ENCODE measurements at regions not wholly inside any gene's neighbourhood (a gene's known extent, or its start where the extent isn't known, plus 50 kb on each side); places are given as distances from the start of the nearest gene placed in this dataset.

- no peak for DNase-seq (ENCODE audit: low read depth in 1 of 2, low spot score in 1 of 2)
These were observed 126.1 kb upstream of the CTAGE1 start for GRCh38 chr18:22543769-22544168.

GRCh38 chr18:22544626-22545025 is 126.9 kb upstream of the CTAGE1 start:
- DNase-seq (ENCODE audit: low read depth in 1 of 2, low spot score in 1 of 2): no peak

- no peak for DNase-seq (ENCODE audit: low read depth in 1 of 2, low spot score in 1 of 2)
These were observed 127.5 kb upstream of the CTAGE1 start for GRCh38 chr18:22545066-22545760.

GRCh38 chr18:22546905-22547570 is 129.3 kb upstream of the CTAGE1 start:
- DNase-seq (ENCODE audit: low read depth in 1 of 2, low spot score in 1 of 2): no peak

- DNase-seq (ENCODE audit: low read depth in 1 of 2, low spot score in 1 of 2): no peak
These were observed 130.3 kb upstream of the CTAGE1 start for GRCh38 chr18:22547807-22548561.

- no peak for DNase-seq (ENCODE audit: low read depth in 1 of 2, low spot score in 1 of 2)
These were observed 131.7 kb upstream of the CTAGE1 start for GRCh38 chr18:22549260-22549937.

GRCh38 chr18:22550366-22550765 is 132.7 kb upstream of the CTAGE1 start:
- DNase-seq (ENCODE audit: low read depth in 1 of 2, low spot score in 1 of 2): no peak

- no peak for DNase-seq (ENCODE audit: low read depth in 1 of 2, low spot score in 1 of 2)
These were observed 133.1 kb upstream of the CTAGE1 start for GRCh38 chr18:22550861-22551260.

GRCh38 chr18:22551536-22552151 is 133.9 kb upstream of the CTAGE1 start:
- DNase-seq (ENCODE audit: low read depth in 1 of 2, low spot score in 1 of 2): no peak

- DNase-seq (ENCODE audit: low read depth in 1 of 2, low spot score in 1 of 2): no peak
These were observed 134.5 kb upstream of the CTAGE1 start for GRCh38 chr18:22552254-22552653.

- DNase-seq (ENCODE audit: low read depth in 1 of 2, low spot score in 1 of 2): no peak
These were observed 135.3 kb upstream of the CTAGE1 start for GRCh38 chr18:22552899-22553460.

- DNase-seq (ENCODE audit: low read depth in 1 of 2, low spot score in 1 of 2): no peak
These were observed 138.8 kb upstream of the CTAGE1 start for GRCh38 chr18:22556222-22557167.

GRCh38 chr18:22557168-22557941 is 139.6 kb upstream of the CTAGE1 start:
- DNase-seq (ENCODE audit: low read depth in 1 of 2, low spot score in 1 of 2): no peak

GRCh38 chr18:22558945-22559385 is 141.2 kb upstream of the CTAGE1 start:
- DNase-seq (ENCODE audit: low read depth in 1 of 2, low spot score in 1 of 2): no peak

- DNase-seq (ENCODE audit: low read depth in 1 of 2, low spot score in 1 of 2): no peak
These were observed 141.9 kb upstream of the CTAGE1 start for GRCh38 chr18:22559414-22560274.

GRCh38 chr18:22560275-22560610 is 142.5 kb upstream of the CTAGE1 start:
- DNase-seq (ENCODE audit: low read depth in 1 of 2, low spot score in 1 of 2): no peak

- DNase-seq (ENCODE audit: low read depth in 1 of 2, low spot score in 1 of 2): no peak
These were observed 143.1 kb upstream of the CTAGE1 start for GRCh38 chr18:22560797-22561196.

- DNase-seq (ENCODE audit: low read depth in 1 of 2, low spot score in 1 of 2): no peak
These were observed 145.5 kb upstream of the CTAGE1 start for GRCh38 chr18:22563164-22563583.

Measured in activated CD4-positive, alpha-beta T cell treated with anti-CD3 and anti-CD28 coated beads, Interleukin-2, amount 50 U/mL, for 24 hours (primary cell).